Lower lobe of right lung (tissue), 2 donors: ENCODE measurements at regions not wholly inside any gene's neighbourhood (a gene's known extent, or its start where the extent isn't known, plus 50 kb on each side); places are given as distances from the start of the nearest gene placed in this dataset.

Experiments
- ATAC-seq, 2 donors: fragments of 200-7000 bp; cut with Tn5 transposase; one replicate each; pipeline ENCODE4 v1.9.1; 2020 to 2022; ENCODE audit warnings: mild to moderate bottlenecking in 2 of 2, moderate library complexity in 2 of 2
- DNase-seq: peaks from one replicate; pipeline ENCODE4 v3.0.0-alpha.2; 2020
- H3K27ac ChIP-seq: fragments of 200-600 bp; one replicate; pipeline ENCODE4 v1.8.0; 2022
- H3K27me3 ChIP-seq: fragments of 200-600 bp; one replicate; pipeline ENCODE4 v1.8.0; 2022; ENCODE audit warnings: low read depth
- H3K36me3 ChIP-seq: fragments of 200-600 bp; one replicate; pipeline ENCODE4 v1.8.0; 2022; ENCODE audit warnings: mild to moderate bottlenecking
- H3K4me1 ChIP-seq: fragments of 200-600 bp; one replicate; pipeline ENCODE4 v1.8.0; 2022
- H3K4me3 ChIP-seq: fragments of 200-600 bp; one replicate; pipeline ENCODE4 v1.8.0; 2022; ENCODE audit warnings: mild to moderate bottlenecking
- H3K9me3 ChIP-seq: fragments of 200-600 bp; one replicate; pipeline ENCODE4 v1.8.0; 2022
- CTCF ChIP-seq: fragments of 200-600 bp; IDR thresholded peaks from one replicate; pipeline ENCODE4 v1.8.0; 2022; ENCODE audit warnings: antibody characterized with exemption, mild to moderate bottlenecking
- intact Hi-C: fragments of 100-400 bp; cut with DNase I; formaldehyde crosslinking; loops from one replicate; pipeline ENCODE4 v1.11.0; 2022
- donor health status: DM: no; HTN: yes; CAD: no; lungs with severe emphysema.

- DNase-seq = no peak
- Histone ChIP-seq H3K36me3 (no peaks in the 10 kb centered on the region), H3K27me3 (no peaks in the 10 kb centered on the region), H3K9me3 (no peaks in the 10 kb centered on the region), H3K4me1 (no peaks in the 10 kb centered on the region), H3K4me3 (no peak overlapping the region), H3K27ac (no peak overlapping the region)
- ATAC-seq = no peak
- intact Hi-C loops = no loop called here
- no peak for TF ChIP-seq CTCF
Observed at GRCh38 chr5:3911773-3912172, 316.1 kb downstream of the IRX1 start.

DNA sequence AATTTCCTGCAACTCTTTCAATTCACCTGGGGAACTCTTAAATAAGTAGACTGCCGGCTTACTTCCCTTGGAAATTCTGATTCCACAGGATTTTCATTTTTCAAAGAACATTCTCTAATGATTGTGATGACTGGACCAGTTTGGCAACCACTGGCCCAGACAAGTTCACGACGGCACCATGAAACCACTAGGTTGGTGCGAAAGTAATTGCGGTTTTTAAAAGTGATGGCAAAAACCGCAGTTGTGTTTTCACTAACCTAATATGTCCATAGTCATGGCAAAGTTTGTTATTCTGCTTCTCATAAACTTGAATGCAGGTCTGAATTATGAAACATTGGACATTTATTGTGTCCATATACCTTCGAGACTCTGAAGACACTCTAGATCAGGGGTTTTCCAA, 317.2 kb downstream of the IRX1 start:
- no peaks in the 10 kb centered on the region for H3K4me1 ChIP-seq
- no peak for DNase-seq
- H3K36me3 ChIP-seq = no peaks in the 10 kb centered on the region
- H3K9me3 ChIP-seq = no peaks in the 10 kb centered on the region
- H3K27me3 ChIP-seq = no peaks in the 10 kb centered on the region
- no peak overlapping the region for H3K27ac ChIP-seq
- H3K4me3 ChIP-seq = no peak overlapping the region
- intact Hi-C loops = no loop called here
- TF ChIP-seq CTCF = no peak
- ATAC-seq = no peak

GRCh38 chr5:3913279-3913678, 317.6 kb downstream of the IRX1 start:
- H3K4me1 ChIP-seq = no peaks in the 10 kb centered on the region
- no peak for ATAC-seq
- no peak for TF ChIP-seq CTCF
- no peaks in the 10 kb centered on the region for H3K9me3 ChIP-seq
- H3K4me3 ChIP-seq = no peak overlapping the region
- H3K27ac ChIP-seq = no peak overlapping the region
- intact Hi-C loops = no loop called here
- no peaks in the 10 kb centered on the region for H3K27me3 ChIP-seq
- no peaks in the 10 kb centered on the region for H3K36me3 ChIP-seq
- no peak for DNase-seq

GRCh38 chr5:3925022-3925421, 329.4 kb downstream of the IRX1 start:
- Histone ChIP-seq H3K27ac (no peak overlapping the region), H3K9me3 (no peaks in the 10 kb centered on the region), H3K4me1 (no peaks in the 10 kb centered on the region), H3K27me3 (no peaks in the 10 kb centered on the region), H3K36me3 (no peaks in the 10 kb centered on the region), H3K4me3 (no peak overlapping the region)
- ATAC-seq (no peak), DNase-seq (no peak)
- intact Hi-C loops = no loop called here
- no peak for TF ChIP-seq CTCF

DNA sequence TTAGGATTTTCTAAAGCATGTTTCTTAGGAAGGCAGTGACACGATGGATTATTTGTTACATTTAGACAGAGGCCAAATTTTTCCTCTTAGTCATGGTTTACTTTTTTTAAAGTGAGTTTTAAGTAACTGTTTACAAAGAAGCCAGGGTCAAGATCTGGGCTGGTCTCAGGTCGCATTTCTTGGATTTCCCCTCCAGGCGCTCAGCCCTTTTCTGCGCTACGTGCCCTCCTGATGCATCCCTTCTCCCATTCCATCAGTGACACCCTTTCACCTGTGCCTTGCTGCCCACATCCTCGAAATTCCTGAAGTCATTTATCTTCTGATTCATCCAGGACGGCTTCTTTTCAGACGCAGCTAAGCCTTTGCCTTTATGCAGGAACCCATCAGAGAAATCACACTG, 330.3 kb downstream of the IRX1 start:
- Histone ChIP-seq H3K9me3 (no peaks in the 10 kb centered on the region), H3K4me1 (no peaks in the 10 kb centered on the region), H3K27me3 (no peaks in the 10 kb centered on the region), H3K27ac (no peak overlapping the region), H3K36me3 (no peaks in the 10 kb centered on the region), H3K4me3 (no peak overlapping the region)
- DNase-seq (no peak), ATAC-seq (no peak)
- intact Hi-C loops = no loop called here
- TF ChIP-seq CTCF = no peak

DNA sequence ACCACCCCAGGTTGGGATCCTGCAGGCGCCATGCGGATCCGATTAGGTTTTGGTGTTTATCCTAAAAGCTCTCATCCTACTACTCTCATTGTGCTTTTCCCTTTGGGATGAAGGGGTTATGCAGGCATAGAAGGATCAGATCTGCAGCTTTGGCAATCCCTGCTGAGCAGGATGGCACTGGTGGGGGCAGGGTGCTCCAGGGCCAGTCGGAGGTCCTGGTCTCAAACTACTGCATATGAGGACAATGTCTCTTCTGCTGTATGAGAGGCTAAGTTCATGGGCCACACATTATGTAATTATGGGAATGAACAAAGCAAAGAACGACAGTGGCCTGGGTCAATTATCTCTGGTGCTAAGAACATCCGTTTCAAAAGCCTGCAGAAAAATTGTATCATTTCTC, 334.2 kb downstream of the IRX1 start:
- Histone ChIP-seq H3K27ac (no peak overlapping the region), H3K9me3 (no peaks in the 10 kb centered on the region), H3K4me3 (no peak overlapping the region), H3K36me3 (no peaks in the 10 kb centered on the region), H3K4me1 (no peaks in the 10 kb centered on the region), H3K27me3 (no peaks in the 10 kb centered on the region)
- no peak for TF ChIP-seq CTCF
- ATAC-seq (no peak), DNase-seq (no peak)
- intact Hi-C loops = no loop called here
